Esophagus muscularis mucosa (tissue), 4 donors: ENCODE measurements at regions not wholly inside any gene's neighbourhood (a gene's known extent, or its start where the extent isn't known, plus 50 kb on each side); places are given as distances from the start of the nearest gene placed in this dataset.
A peak's percentile ranks its signal among the peaks of the same experiment; 100 is the strongest.

Experiments
- DNase-seq: peaks from one replicate; pipeline ENCODE4 v3.0.0-alpha.2; 2017; ENCODE audit errors: extremely low spot score
- H3K27ac ChIP-seq, 4 donors: fragments of 200-600 bp; sonication (generic); replicated peaks in 1 of 4; 1 replicate in 3 of 4; 2 replicates in 1 of 4; pipeline ENCODE4 v1.5.1; 2016 to 2019; ENCODE audit warnings: mild to moderate bottlenecking in 1 of 4
- H3K27me3 ChIP-seq, 4 donors: fragments of 200-600 bp; sonication (generic); one replicate each; pipeline versions ENCODE4 v1.5.1 to v1.6.0; 2016 to 2019
- H3K36me3 ChIP-seq, 4 donors: fragments of 200-600 bp; sonication (generic); one replicate each; pipeline ENCODE4 v1.5.1; 2016 to 2019
- H3K4me1 ChIP-seq, 4 donors: fragments of 200-600 bp; sonication (generic); one replicate each; pipeline ENCODE4 v1.5.1; 2016 to 2019
- H3K4me3 ChIP-seq, 4 donors: fragments of 200-600 bp; sonication (generic); 1 replicate in 2 of 4; 2 replicates in 2 of 4; pipeline ENCODE4 v1.5.1; 2016 to 2019; ENCODE audit warnings: mild to moderate bottlenecking in 4 of 4, moderate library complexity in 1 of 4
- H3K9me3 ChIP-seq, 4 donors: fragments of 200-600 bp; sonication (generic); 1 replicate in 3 of 4; 2 replicates in 1 of 4; pipeline ENCODE4 v1.5.1; 2016 to 2019
- CTCF ChIP-seq, 3 experiments: fragments of 200-600 bp in 2 of 3; fragments of 450-650 bp in 1 of 3; sonication (generic) in 2 of 3; IDR thresholded peaks; one replicate each; pipeline ENCODE4 v1.5.1; 2017 to 2019; ENCODE audit warnings: antibody characterized with exemption in 3 of 3, mild to moderate bottlenecking in 2 of 3, moderate library complexity in 1 of 3
- EP300 ChIP-seq: sonication (generic); formaldehyde crosslinking; IDR thresholded peaks from one replicate; pipeline ENCODE4 v1.6.1; 2017; ENCODE audit warnings: antibody characterized with exemption
- POLR2A ChIP-seq: fragments of 450-650 bp; IDR thresholded peaks from one replicate; pipeline ENCODE4 v1.6.1; 2017; ENCODE audit warnings: antibody characterized with exemption, moderate library complexity, mild to moderate bottlenecking, low read depth
- POLR2AphosphoS5 ChIP-seq, 2 donors: sonication (generic); formaldehyde crosslinking; IDR thresholded peaks; one replicate each; pipeline ENCODE4 v1.6.1; 2017; ENCODE audit warnings: antibody characterized with exemption in 2 of 2
- WGBS: methylation state at CpG from one replicate; pipeline ENCODE4 v1.1.5; 2018; 5-methylcytosine and 5-hydroxymethylcytosine counted together
- intact Hi-C: fragments of 100-400 bp; cut with DNase I; formaldehyde crosslinking; loops from one replicate; pipeline ENCODE4 v1.15.1; 2023

- H3K9me3 ChIP-seq, result no peaks in the 10 kb centered on the region
- TF ChIP-seq EP300 (no peak), CTCF (IDR thresholded peaks at IDR 0.05) (peak; percentile 25 to 58 (median 56))
- no peak overlapping the region for H3K27ac ChIP-seq
- no peak for DNase-seq
- no peaks in the 10 kb centered on the region for H3K27me3 ChIP-seq
- intact Hi-C loops, result no loop called here
- H3K4me3 ChIP-seq, result no peak overlapping the region
- no peaks in the 10 kb centered on the region for H3K4me1 ChIP-seq
- no peaks in the 10 kb centered on the region for H3K36me3 ChIP-seq
These were observed 352.8 kb upstream of the KCNH7 start for GRCh38 chr2:163191372-163191771.

- 75% methylated on average over 7 of the region's 7 CpGs for WGBS
- no peak for DNase-seq
- Histone ChIP-seq H3K27me3 (no peaks in the 10 kb centered on the region), H3K27ac (no peak overlapping the region), H3K4me3 (no peak overlapping the region), H3K9me3 (no peaks in the 10 kb centered on the region), H3K4me1 (no peaks in the 10 kb centered on the region), H3K36me3 (no peaks in the 10 kb centered on the region)
- intact Hi-C loops, result no loop called here
- no peak for TF ChIP-seq EP300
- TF ChIP-seq CTCF (IDR thresholded peaks at IDR 0.05), result no peak
- TF ChIP-seq POLR2AphosphoS5 (IDR thresholded peaks at IDR 0.05), result no peak
- TF ChIP-seq POLR2A, result no peak
These were observed 349.6 kb upstream of the KCNH7 start for GRCh38 chr2:163187995-163188655.

- no peak for DNase-seq
- WGBS, result 73% methylated on average over 2 of the region's 2 CpGs
- Histone ChIP-seq H3K27me3 (no peaks in the 10 kb centered on the region), H3K9me3 (no peaks in the 10 kb centered on the region), H3K36me3 (no peaks in the 10 kb centered on the region), H3K4me1 (no peaks in the 10 kb centered on the region), H3K27ac (no peak overlapping the region), H3K4me3 (no peak overlapping the region)
- TF ChIP-seq CTCF (IDR thresholded peaks at IDR 0.05) (no peak), POLR2A (no peak), POLR2AphosphoS5 (IDR thresholded peaks at IDR 0.05) (no peak), EP300 (no peak)
- intact Hi-C loops, result no loop called here
These were observed 348.6 kb upstream of the KCNH7 start for GRCh38 chr2:163187119-163187518.

- no peaks in the 10 kb centered on the region for H3K4me1 ChIP-seq
- H3K9me3 ChIP-seq, result no peaks in the 10 kb centered on the region
- no peaks in the 10 kb centered on the region for H3K36me3 ChIP-seq
- WGBS, result 90% methylated on average over 2 of the region's 2 CpGs
- no peak overlapping the region for H3K4me3 ChIP-seq
- H3K27me3 ChIP-seq, result no peaks in the 10 kb centered on the region
- TF ChIP-seq CTCF (IDR thresholded peaks at IDR 0.05) (no peak), EP300 (no peak)
- no peak overlapping the region for H3K27ac ChIP-seq
- no peak for DNase-seq
- intact Hi-C loops, result no loop called here
These were observed 346.6 kb upstream of the KCNH7 start for GRCh38 chr2:163185160-163185559.

GRCh38 chr2:163182764-163183354 lies 344.3 kb upstream of the KCNH7 start:
- Histone ChIP-seq H3K4me3 (no peak overlapping the region), H3K4me1 (no peaks in the 10 kb centered on the region), H3K9me3 (no peaks in the 10 kb centered on the region), H3K27me3 (no peaks in the 10 kb centered on the region), H3K27ac (no peak overlapping the region), H3K36me3 (no peaks in the 10 kb centered on the region)
- intact Hi-C loops, result no loop called here
- 48% methylated on average over 2 of the region's 2 CpGs for WGBS
- DNase-seq, result no peak
- peak; percentile 41 to 61 (median 52) for TF ChIP-seq CTCF (IDR thresholded peaks at IDR 0.05)
- no peak for TF ChIP-seq EP300
- no peak for TF ChIP-seq POLR2A
- TF ChIP-seq POLR2AphosphoS5 (IDR thresholded peaks at IDR 0.05), result no peak
